ENCODE measurements at regions not wholly inside any gene's neighbourhood (a gene's known extent, or its start where the extent isn't known, plus 50 kb on each side); places are given as distances from the start of the nearest gene placed in this dataset.
A peak's percentile ranks its signal among the peaks of the same experiment; 100 is the strongest.

- ATAC-seq (replicated peaks in 6 of 8), result peak in 4 of 8 experiments; percentile 36 to 95 (median 52)
- H3K27ac ChIP-seq, result no peak overlapping the region
- H3K4me1 ChIP-seq (replicated peaks in 1 of 2), result peaks cover 13 to 16% of the 10 kb centered on the region in 2 donors
- in situ Hi-C loops (cut with MboI; ENCODE audit: low pct_unique_long_range_greater_than_20kb in 2 of 9, low sequenced_read_pairs in 9 of 9, unreplicated experiment in 9 of 9), result no loop called here
- WGBS, 10 experiments, result 67 to 100% (median 87%) methylated on average over 1 to 5 of the region's 6 CpGs; no CpG with 5 or more reads in 3 of the 10 experiments
- no peak overlapping the region for H3K4me3 ChIP-seq
Measured at GRCh38 chr17:73874008-73874720, 229.9 kb upstream of the SDK2 start.

- ATAC-seq (replicated peaks in 6 of 8), result no peak
- in situ Hi-C loops (cut with MboI; ENCODE audit: low pct_unique_long_range_greater_than_20kb in 2 of 9, low sequenced_read_pairs in 9 of 9, unreplicated experiment in 9 of 9), result loop anchor here in 1 of 9 experiments (25.0 kb wide), 1 partner anchor 88 kb away; no protein-coding TSS in a partner anchor
- WGBS, 10 experiments, result 0 to 83% (median 33%) methylated on average over 1 to 3 of the region's 3 CpGs; no CpG with 5 or more reads in 3 of the 10 experiments
- Histone ChIP-seq H3K27ac (no peak overlapping the region), H3K4me1 (replicated peaks in 1 of 2) (peaks cover 3 to 4% of the 10 kb centered on the region in 2 donors), H3K4me3 (no peak overlapping the region)
Measured at GRCh38 chr17:73875346-73875745, 231.1 kb upstream of the SDK2 start.

GRCh38 chr17:73877962-73878361, 233.7 kb upstream of the SDK2 start:
- peaks cover 8 to 12% of the 10 kb centered on the region in 2 donors for H3K4me1 ChIP-seq (replicated peaks in 1 of 2)
- no peak for ATAC-seq (replicated peaks in 6 of 8)
- in situ Hi-C loops (cut with MboI; ENCODE audit: low pct_unique_long_range_greater_than_20kb in 2 of 9, low sequenced_read_pairs in 9 of 9, unreplicated experiment in 9 of 9), result loop anchor here in 1 of 9 experiments (25.0 kb wide), 1 partner anchor 91 kb away; no protein-coding TSS in a partner anchor
- no peak overlapping the region for H3K27ac ChIP-seq
- no peak overlapping the region for H3K4me3 ChIP-seq
- WGBS, 10 experiments, result 20 to 45% methylated on average over 1 to 7 of the region's 9 CpGs; no CpG with 5 or more reads in 8 of the 10 experiments

GRCh38 chr17:73878923-73879322, 234.7 kb upstream of the SDK2 start:
- Histone ChIP-seq H3K4me1 (replicated peaks in 1 of 2) (peaks cover 10 to 18% of the 10 kb centered on the region in 2 donors), H3K4me3 (no peak overlapping the region), H3K27ac (no peak overlapping the region)
- 0 to 88% (median 59%) methylated on average over 3 to 5 of the region's 14 CpGs; no CpG with 5 or more reads in 6 of the 10 experiments for WGBS, 10 experiments
- no peak for ATAC-seq (replicated peaks in 6 of 8)
- in situ Hi-C loops (cut with MboI; ENCODE audit: low pct_unique_long_range_greater_than_20kb in 2 of 9, low sequenced_read_pairs in 9 of 9, unreplicated experiment in 9 of 9), result loop anchor here in 1 of 9 experiments (25.0 kb wide), 1 partner anchor 92 kb away; no protein-coding TSS in a partner anchor

GRCh38 chr17:73879987-73880386, 235.7 kb upstream of the SDK2 start:
- H3K27ac ChIP-seq, result no peak overlapping the region
- H3K4me1 ChIP-seq (replicated peaks in 1 of 2), result peaks cover 18 to 26% of the 10 kb centered on the region in 2 donors
- no peak for ATAC-seq (replicated peaks in 6 of 8)
- 0 to 83% (median 66%) methylated on average over 1 to 3 of the region's 5 CpGs; no CpG with 5 or more reads in 6 of the 10 experiments for whole genome bisulfite sequencing, 10 experiments
- no peak overlapping the region for H3K4me3 ChIP-seq
- in situ Hi-C loops (cut with MboI; ENCODE audit: low pct_unique_long_range_greater_than_20kb in 2 of 9, low sequenced_read_pairs in 9 of 9, unreplicated experiment in 9 of 9), result loop anchor here in 1 of 9 experiments (25.0 kb wide), 1 partner anchor 93 kb away; no protein-coding TSS in a partner anchor

- no peak for ATAC-seq (replicated peaks in 6 of 8)
- H3K4me3 ChIP-seq, result no peak overlapping the region
- WGBS, 10 experiments, result 40% methylated on average over 1 of the region's 5 CpGs; no CpG with 5 or more reads in 9 of the 10 experiments
- in situ Hi-C loops (cut with MboI; ENCODE audit: low pct_unique_long_range_greater_than_20kb in 2 of 9, low sequenced_read_pairs in 9 of 9, unreplicated experiment in 9 of 9), result loop anchor here in 1 of 9 experiments (25.0 kb wide), 1 partner anchor 95 kb away; no protein-coding TSS in a partner anchor
- no peak overlapping the region for H3K27ac ChIP-seq
- peaks cover 26 to 38% of the 10 kb centered on the region in 2 donors for H3K4me1 ChIP-seq (replicated peaks in 1 of 2)
Measured at GRCh38 chr17:73882590-73882989, 238.3 kb upstream of the SDK2 start.

- in situ Hi-C loops (cut with MboI; ENCODE audit: low pct_unique_long_range_greater_than_20kb in 2 of 9, low sequenced_read_pairs in 9 of 9, unreplicated experiment in 9 of 9), result loop anchor here in 1 of 9 experiments (25.0 kb wide), 1 partner anchor 96 kb away; no protein-coding TSS in a partner anchor
Measured at GRCh38 chr17:73883175-73883574, 238.9 kb upstream of the SDK2 start.

GRCh38 chr17:73887739-73888138, 243.5 kb upstream of the SDK2 start:
- 0 to 86% (median 20%) methylated on average over 1 to 3 of the region's 3 CpGs; no CpG with 5 or more reads in 1 of the 10 experiments for WGBS, 10 experiments
- Histone ChIP-seq H3K4me1 (replicated peaks in 1 of 2) (peaks cover 18 to 40% of the 10 kb centered on the region in 2 donors), H3K27ac (no peak overlapping the region), H3K4me3 (no peak overlapping the region)
- no peak for ATAC-seq (replicated peaks in 6 of 8)
- in situ Hi-C loops (cut with MboI; ENCODE audit: low pct_unique_long_range_greater_than_20kb in 2 of 9, low sequenced_read_pairs in 9 of 9, unreplicated experiment in 9 of 9), result loop anchor here in 1 of 9 experiments (25.0 kb wide), 1 partner anchor 100 kb away; no protein-coding TSS in a partner anchor

More at GRCh38 chr17:73883175-73883574, 238.9 kb upstream of the SDK2 start:
- Histone ChIP-seq H3K4me1 (replicated peaks in 1 of 2) (peaks cover 26 to 38% of the 10 kb centered on the region in 2 donors), H3K4me3 (no peak overlapping the region), H3K27ac (no peak overlapping the region)
- WGBS, 10 experiments, result 20 to 95% (median 81%) methylated on average over 2 to 10 of the region's 10 CpGs; no CpG with 5 or more reads in 4 of the 10 experiments
- no peak for ATAC-seq (replicated peaks in 6 of 8)

- 0 to 100% (median 76%) methylated on average over 1 to 5 of the region's 7 CpGs; no CpG with 5 or more reads in 2 of the 10 experiments for WGBS, 10 experiments
- Histone ChIP-seq H3K4me1 (replicated peaks in 1 of 2) (peaks cover 17 to 34% of the 10 kb centered on the region in 2 donors), H3K4me3 (no peak overlapping the region), H3K27ac (no peak overlapping the region)
- in situ Hi-C loops (cut with MboI; ENCODE audit: low pct_unique_long_range_greater_than_20kb in 2 of 9, low sequenced_read_pairs in 9 of 9, unreplicated experiment in 9 of 9), result loop anchor here in 1 of 9 experiments (25.0 kb wide), 1 partner anchor 102 kb away; no protein-coding TSS in a partner anchor
- ATAC-seq (replicated peaks in 6 of 8), result peak in 3 of 8 experiments; percentile 37 to 80 (median 75)
Measured at GRCh38 chr17:73888862-73889261, 244.6 kb upstream of the SDK2 start.

- no peak overlapping the region for H3K4me3 ChIP-seq
- in situ Hi-C loops (cut with MboI; ENCODE audit: low pct_unique_long_range_greater_than_20kb in 2 of 9, low sequenced_read_pairs in 9 of 9, unreplicated experiment in 9 of 9), result loop anchor here in 1 of 9 experiments (25.0 kb wide), 1 partner anchor 102 kb away; no protein-coding TSS in a partner anchor
- H3K27ac ChIP-seq, result no peak overlapping the region
- 21 to 100% (median 69%) methylated on average over 1 to 2 of the region's 2 CpGs; no CpG with 5 or more reads in 4 of the 10 experiments for WGBS, 10 experiments
- peaks cover 11 to 34% of the 10 kb centered on the region in 2 donors for H3K4me1 ChIP-seq (replicated peaks in 1 of 2)
- ATAC-seq (replicated peaks in 6 of 8), result peak in 3 of 8 experiments; percentile 14 to 87 (median 83)
Measured at GRCh38 chr17:73889439-73889838, 245.2 kb upstream of the SDK2 start.

- ATAC-seq (replicated peaks in 6 of 8), result no peak
- Histone ChIP-seq H3K4me3 (no peak overlapping the region), H3K4me1 (replicated peaks in 1 of 2) (peaks cover 5 to 30% of the 10 kb centered on the region in 2 donors), H3K27ac (no peak overlapping the region)
- 47 to 80% (median 69%) methylated on average over 1 to 7 of the region's 8 CpGs; no CpG with 5 or more reads in 3 of the 10 experiments for WGBS, 10 experiments
- in situ Hi-C loops (cut with MboI; ENCODE audit: low pct_unique_long_range_greater_than_20kb in 2 of 9, low sequenced_read_pairs in 9 of 9, unreplicated experiment in 9 of 9), result loop anchor here in 1 of 9 experiments (25.0 kb wide), 1 partner anchor 104 kb away; no protein-coding TSS in a partner anchor
Measured at GRCh38 chr17:73890831-73891405, 246.7 kb upstream of the SDK2 start.

- Histone ChIP-seq H3K27ac (no peak overlapping the region), H3K4me3 (no peak overlapping the region), H3K4me1 (replicated peaks in 1 of 2) (peaks cover 3 to 29% of the 10 kb centered on the region in 2 donors)
- ATAC-seq (replicated peaks in 6 of 8), result no peak
- in situ Hi-C loops (cut with MboI; ENCODE audit: low pct_unique_long_range_greater_than_20kb in 2 of 9, low sequenced_read_pairs in 9 of 9, unreplicated experiment in 9 of 9), result loop anchor here in 1 of 9 experiments (25.0 kb wide), 1 partner anchor 108 kb away; no protein-coding TSS in a partner anchor
- WGBS, 10 experiments, result 0 to 83% (median 74%) methylated on average over 1 to 6 of the region's 6 CpGs
Measured at GRCh38 chr17:73895157-73895556, 250.9 kb upstream of the SDK2 start.

Data from motor neuron (in vitro differentiated cells).